ENCODE measurements at regions not wholly inside any gene's neighbourhood (a gene's known extent, or its start where the extent isn't known, plus 50 kb on each side); places are given as distances from the start of the nearest gene placed in this dataset.
"Not testable (repeated sequence)": the region's sequence is repeated elsewhere in the genome, so short reads cannot be mapped to it uniquely, and the experiment has no call there.

DNA sequence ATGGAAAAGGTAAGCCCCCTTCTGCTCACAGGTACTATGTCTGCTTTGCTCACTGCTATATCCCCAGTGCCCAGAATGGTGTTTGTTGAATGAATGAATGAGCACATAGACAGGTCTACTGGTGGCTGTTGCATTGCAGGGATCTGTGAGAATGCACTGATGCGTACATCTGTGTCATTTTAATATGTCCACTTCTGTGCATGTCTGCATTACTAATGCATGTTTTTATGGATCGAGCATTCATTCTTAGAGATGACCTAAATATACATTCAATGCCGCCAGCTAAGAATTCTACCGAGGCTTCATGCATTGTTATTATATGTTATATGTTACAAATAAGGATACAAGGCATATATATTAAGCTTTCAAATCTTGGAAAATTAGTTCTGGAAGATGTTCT is 73.8 kb downstream of the SPRING1 start:
- no peaks in the 10 kb centered on the region for H3K9me3 Mint-ChIP-seq
- H3K27ac Mint-ChIP-seq = no peak overlapping the region
- no peak for ATAC-seq (replicated peaks)
- peaks cover 24 to 49% of the 10 kb centered on the region in 2 donors for H3K27me3 Mint-ChIP-seq
- peaks cover 6 to 7% of the 10 kb centered on the region in 2 donors for H3K4me1 Mint-ChIP-seq
- H3K36me3 Mint-ChIP-seq = peaks cover 0 to 4% of the 10 kb centered on the region in 2 donors
- DNase-seq = no peak
- H3K4me3 Mint-ChIP-seq = no peak overlapping the region

DNA sequence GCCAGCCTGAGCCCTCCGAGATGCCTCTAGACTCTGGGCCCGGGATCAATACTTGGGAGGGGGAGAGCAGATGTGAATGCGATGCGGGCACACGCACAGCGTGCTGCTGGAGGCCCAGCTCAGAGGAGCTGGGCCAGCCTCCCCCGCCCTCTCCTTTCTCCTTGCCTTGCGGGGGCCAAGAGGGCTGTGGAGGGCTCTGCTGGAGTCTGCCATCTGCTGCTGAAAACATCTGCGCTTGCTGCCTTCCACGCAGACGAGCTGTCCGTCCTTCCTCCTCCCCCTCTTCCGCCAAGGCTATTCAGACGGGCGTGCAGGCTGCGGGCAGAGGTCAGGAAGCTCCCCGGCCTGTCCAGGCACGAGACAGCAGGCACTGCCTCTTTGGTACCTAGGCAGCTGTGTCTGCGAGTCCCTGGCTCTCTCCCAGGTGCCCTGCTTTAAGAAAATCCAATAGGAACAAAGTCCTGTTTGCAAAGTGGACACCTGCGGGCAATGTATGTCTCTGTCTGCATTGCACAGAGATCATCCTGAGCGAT is 75.2 kb downstream of the SPRING1 start:
- Mint-ChIP-seq H3K27ac (peak overlapping the region; percentile 59), H3K27me3 (peaks cover 32 to 63% of the 10 kb centered on the region in 2 donors), H3K9me3 (no peaks in the 10 kb centered on the region), H3K4me1 (peaks cover 7 to 13% of the 10 kb centered on the region in 2 donors), H3K36me3 (peaks cover 0 to 4% of the 10 kb centered on the region in 2 donors), H3K4me3 (no peak overlapping the region)
- ATAC-seq (replicated peaks) (no peak), DNase-seq (no peak)

DNA sequence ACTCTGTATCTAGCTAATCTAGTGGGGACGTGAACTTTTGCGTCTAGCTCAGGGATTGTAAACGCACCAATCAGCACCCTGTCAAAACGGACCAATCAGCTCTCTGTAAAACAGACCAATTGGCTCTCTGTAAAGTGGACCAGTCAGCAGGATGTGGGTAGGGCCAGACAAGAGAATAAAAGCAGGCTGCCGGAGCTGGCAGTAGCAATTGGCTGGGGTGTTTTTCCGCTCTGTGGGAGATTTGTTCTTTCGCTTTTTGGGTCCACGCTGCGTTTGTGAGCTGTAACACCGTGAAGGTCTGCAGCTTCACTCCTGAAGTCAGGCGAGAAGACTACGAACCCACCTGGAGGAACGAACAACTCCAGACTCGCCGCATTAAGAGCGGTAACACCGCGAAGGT is 76.5 kb downstream of the SPRING1 start:
- no peaks in the 10 kb centered on the region for H3K9me3 Mint-ChIP-seq
- ATAC-seq (replicated peaks) (no peak), DNase-seq (no peak)
- H3K36me3 Mint-ChIP-seq = peaks cover 0 to 4% of the 10 kb centered on the region in 2 donors
- no peak overlapping the region for H3K27ac Mint-ChIP-seq
- peaks cover 42 to 75% of the 10 kb centered on the region in 2 donors for H3K27me3 Mint-ChIP-seq
- peaks cover 7 to 13% of the 10 kb centered on the region in 2 donors for H3K4me1 Mint-ChIP-seq
- no peak overlapping the region for H3K4me3 Mint-ChIP-seq

DNA sequence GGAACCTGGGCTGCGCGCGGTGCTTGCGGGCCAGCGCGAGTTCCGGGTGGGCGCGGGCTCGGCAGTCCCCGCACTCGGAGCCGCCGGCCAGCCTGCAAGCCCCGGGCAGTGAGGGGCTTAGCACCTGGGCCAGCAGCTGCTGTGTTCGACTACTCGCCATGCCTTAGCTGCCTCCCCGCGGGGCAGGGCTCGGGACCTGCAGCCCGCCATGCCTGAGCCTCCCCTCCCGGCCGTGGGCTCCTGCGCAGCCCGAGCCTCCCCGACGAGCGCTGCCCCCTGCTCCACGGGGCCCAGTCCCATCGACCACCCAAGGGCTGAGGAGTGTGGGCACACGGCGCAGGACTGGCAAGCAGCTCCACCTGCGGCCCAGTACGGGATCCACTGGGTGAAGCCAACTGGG is 77.1 kb downstream of the SPRING1 start:
- H3K4me3 Mint-ChIP-seq; H3K9me3 Mint-ChIP-seq; H3K36me3 Mint-ChIP-seq; H3K27ac Mint-ChIP-seq; DNase-seq; ATAC-seq (replicated peaks): not testable (repeated sequence)
- Mint-ChIP-seq H3K4me1 (peaks cover 7 to 13% of the 10 kb centered on the region in 2 donors), H3K27me3 (peaks cover 43 to 73% of the 10 kb centered on the region in 2 donors)

DNA sequence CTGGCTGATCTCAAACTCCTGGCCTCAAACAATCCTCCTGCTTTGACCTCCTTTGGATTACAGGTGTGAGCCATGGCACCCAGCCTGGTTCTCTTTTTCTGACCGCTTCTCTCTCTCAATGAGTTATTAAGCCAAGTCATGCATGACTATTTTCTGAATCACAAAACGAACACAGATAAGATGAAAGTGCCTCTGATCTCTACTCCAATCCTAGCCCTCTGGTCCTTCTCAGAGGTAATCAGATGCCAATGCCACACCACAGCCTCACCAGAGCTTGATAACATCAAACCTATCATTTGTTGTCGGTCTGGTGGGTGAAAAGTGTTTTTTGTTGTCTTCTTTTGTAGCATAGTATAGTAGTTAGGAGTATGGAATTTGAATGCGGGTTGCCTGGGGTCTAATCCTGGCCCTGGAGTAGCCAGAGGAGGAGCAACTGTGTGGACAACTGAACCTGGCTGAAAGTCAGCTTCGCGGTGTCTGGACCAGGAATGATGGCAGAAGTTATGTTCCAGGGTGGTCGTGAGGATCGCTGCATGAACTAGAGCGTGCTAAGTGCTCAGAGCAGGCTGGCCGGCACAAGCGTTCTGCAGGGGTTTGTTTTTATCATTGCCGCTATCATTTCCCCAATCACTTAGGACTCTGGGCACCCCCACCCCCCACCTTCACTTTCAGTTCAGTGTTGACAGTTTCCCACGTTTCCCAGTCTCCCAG is 77.9 kb downstream of the SPRING1 start:
- Mint-ChIP-seq H3K4me3 (no peak overlapping the region), H3K9me3 (no peaks in the 10 kb centered on the region), H3K4me1 (peaks cover 7 to 13% of the 10 kb centered on the region in 2 donors), H3K36me3 (peaks cover 0 to 4% of the 10 kb centered on the region in 2 donors), H3K27ac (no peak overlapping the region), H3K27me3 (peaks cover 37 to 65% of the 10 kb centered on the region in 2 donors)
- ATAC-seq (replicated peaks) (peak; percentile 81 to 86), DNase-seq (no peak)

DNA sequence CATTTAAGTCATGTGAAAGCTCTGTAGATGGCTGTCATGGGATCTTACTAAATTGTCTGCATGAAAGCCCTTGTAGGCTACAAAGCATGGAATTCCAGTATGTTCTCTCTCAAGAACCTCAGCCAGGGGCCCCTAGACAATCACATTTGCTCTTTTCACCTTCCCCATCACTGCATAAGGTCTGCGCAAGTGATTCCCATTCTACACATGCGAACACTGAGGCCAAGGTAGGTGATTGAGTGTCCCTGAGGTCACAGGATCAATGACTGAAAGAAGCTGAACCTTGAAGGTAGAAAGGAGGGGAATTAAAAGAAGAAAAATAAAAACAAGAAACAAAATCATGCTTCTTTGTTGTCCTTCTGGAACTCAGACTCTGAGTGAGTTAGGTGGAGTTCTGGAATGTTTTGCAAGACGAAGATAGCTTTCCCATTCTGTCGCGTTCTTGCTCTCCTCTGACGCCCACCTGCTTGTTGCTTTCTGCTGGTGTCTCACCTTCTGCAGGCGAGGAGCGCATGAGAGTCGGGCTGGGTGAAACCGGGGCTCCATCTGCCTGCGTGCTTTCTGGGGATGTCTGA is 79.9 kb downstream of the SPRING1 start:
- Mint-ChIP-seq H3K27ac (no peak overlapping the region), H3K27me3 (peaks cover 48 to 55% of the 10 kb centered on the region in 2 donors), H3K4me1 (peaks cover 7 to 13% of the 10 kb centered on the region in 2 donors), H3K36me3 (peaks cover 4% of the 10 kb centered on the region in 2 donors), H3K4me3 (no peak overlapping the region), H3K9me3 (peaks cover 2 to 3% of the 10 kb centered on the region in 2 donors)
- no peak for ATAC-seq (replicated peaks)
- DNase-seq = no peak

DNA sequence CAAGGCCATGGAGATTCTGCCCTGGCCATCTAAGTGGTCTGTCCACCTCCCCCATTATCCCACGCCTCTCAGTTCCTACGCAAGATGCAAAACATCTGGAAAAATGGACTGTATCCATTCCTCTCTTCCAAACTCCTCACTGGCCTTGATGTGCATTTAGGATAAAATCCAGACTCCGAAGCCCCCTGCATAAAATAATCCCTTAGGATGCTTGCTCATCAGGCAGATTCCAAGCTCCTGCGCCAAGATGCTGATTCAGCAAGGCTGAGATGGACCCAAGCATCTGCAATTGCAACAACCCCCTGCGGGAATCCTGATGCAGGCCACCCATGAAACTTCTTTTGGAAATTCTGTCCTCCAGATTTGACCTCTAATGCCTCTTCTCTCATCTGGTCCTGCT is 81.6 kb downstream of the SPRING1 start:
- H3K36me3 Mint-ChIP-seq = peaks cover 4 to 7% of the 10 kb centered on the region in 2 donors
- peaks cover 5 to 13% of the 10 kb centered on the region in 2 donors for H3K4me1 Mint-ChIP-seq
- H3K9me3 Mint-ChIP-seq = peaks cover 6% of the 10 kb centered on the region in 2 donors
- H3K4me3 Mint-ChIP-seq = no peak overlapping the region
- peaks cover 38 to 39% of the 10 kb centered on the region in 2 donors for H3K27me3 Mint-ChIP-seq
- DNase-seq (no peak), ATAC-seq (replicated peaks) (no peak)
- no peak overlapping the region for H3K27ac Mint-ChIP-seq

DNA sequence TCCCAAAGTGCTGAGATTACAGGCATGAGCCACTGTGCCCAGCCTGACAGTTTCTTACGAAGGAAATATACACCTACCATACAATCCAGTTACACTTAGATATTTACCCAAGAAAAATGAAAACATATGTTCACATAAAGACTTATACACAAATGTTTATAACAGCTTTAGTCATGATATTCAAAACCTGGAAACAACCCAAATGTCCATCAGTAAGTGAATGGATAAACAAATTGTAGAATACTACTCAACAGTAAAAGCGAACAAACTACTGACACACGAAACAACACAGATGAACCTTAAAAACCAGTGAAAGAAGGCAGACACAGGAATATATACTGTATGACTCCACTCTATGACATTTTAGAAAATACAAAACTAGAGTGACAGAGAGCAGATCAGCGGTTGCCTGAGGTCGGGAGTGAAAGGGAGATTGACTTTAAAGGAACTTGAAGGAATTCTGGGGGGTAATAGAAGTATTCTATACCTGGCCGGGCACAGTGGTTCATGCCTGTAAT is 83.6 kb downstream of the SPRING1 start:
- no peak for ATAC-seq (replicated peaks)
- H3K27me3 Mint-ChIP-seq = peaks cover 28 to 32% of the 10 kb centered on the region in 2 donors
- H3K9me3 Mint-ChIP-seq = peaks cover 8 to 9% of the 10 kb centered on the region in 2 donors
- H3K36me3 Mint-ChIP-seq = peaks cover 3 to 10% of the 10 kb centered on the region in 2 donors
- peaks cover 0 to 7% of the 10 kb centered on the region in 2 donors for H3K4me1 Mint-ChIP-seq
- no peak overlapping the region for H3K27ac Mint-ChIP-seq
- no peak overlapping the region for H3K4me3 Mint-ChIP-seq
- no peak for DNase-seq

DNA sequence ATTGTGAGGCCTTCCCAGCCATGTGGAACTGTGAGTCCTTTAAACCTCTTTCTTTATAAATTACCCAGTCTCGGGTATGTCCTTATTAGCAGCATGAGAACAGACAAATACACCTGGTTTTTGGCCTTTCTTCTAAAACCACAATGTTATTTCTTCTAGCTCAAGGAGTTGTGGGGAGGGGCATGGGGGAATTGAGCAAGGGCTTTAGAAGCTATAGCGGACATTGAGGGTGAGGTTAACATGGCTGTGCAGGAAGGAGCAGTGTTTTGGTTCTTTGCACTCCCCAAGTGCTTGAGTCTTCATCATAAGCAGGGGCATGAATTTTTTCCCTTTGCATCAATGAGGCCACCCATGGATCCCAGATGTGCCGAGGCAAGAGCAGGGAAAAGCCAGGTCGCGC is 86.8 kb downstream of the SPRING1 start:
- Mint-ChIP-seq H3K27me3 (peaks cover 5 to 16% of the 10 kb centered on the region in 2 donors), H3K36me3 (peaks cover 8 to 10% of the 10 kb centered on the region in 2 donors)
- no peak for DNase-seq

DNA sequence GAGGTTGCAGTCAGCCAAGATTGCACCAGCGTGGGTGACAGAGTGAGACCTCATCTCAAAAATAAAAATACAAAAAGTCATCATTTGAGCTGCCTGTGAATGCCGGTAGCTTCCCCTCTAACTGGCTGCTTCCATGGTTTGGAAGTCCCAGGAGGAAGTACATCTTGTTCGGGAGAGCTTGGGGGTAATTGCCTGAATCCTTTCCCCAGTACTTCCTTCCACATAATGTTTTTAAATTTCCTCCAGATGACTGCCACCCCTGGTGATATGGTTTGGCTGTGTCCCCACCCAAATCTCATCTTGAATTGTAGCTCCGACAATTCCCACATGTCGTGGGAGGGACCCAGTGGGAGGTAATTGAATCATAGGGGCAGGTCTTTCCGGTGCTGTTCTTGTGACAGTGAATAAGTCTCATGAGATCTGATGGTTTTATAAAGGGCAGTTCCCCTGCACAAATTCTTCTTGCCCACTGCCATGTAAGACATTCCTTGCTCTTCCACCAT is 87.2 kb downstream of the SPRING1 start:
- ATAC-seq (replicated peaks) (no peak), DNase-seq (no peak)
- H3K4me3 Mint-ChIP-seq = no peak overlapping the region
- H3K27ac Mint-ChIP-seq = no peak overlapping the region
- H3K9me3 Mint-ChIP-seq = peaks cover 9 to 12% of the 10 kb centered on the region in 2 donors
- no peaks in the 10 kb centered on the region for H3K4me1 Mint-ChIP-seq
- H3K27me3 Mint-ChIP-seq = peaks cover 5 to 15% of the 10 kb centered on the region in 2 donors
- H3K36me3 Mint-ChIP-seq = peaks cover 8 to 10% of the 10 kb centered on the region in 2 donors

More for the DNA sequence above, 86.8 kb downstream of the SPRING1 start:
- Mint-ChIP-seq H3K4me3 (no peak overlapping the region), H3K9me3 (peaks cover 9 to 12% of the 10 kb centered on the region in 2 donors), H3K4me1 (no peaks in the 10 kb centered on the region), H3K27ac (no peak overlapping the region)
- ATAC-seq (replicated peaks) = no peak

DNA sequence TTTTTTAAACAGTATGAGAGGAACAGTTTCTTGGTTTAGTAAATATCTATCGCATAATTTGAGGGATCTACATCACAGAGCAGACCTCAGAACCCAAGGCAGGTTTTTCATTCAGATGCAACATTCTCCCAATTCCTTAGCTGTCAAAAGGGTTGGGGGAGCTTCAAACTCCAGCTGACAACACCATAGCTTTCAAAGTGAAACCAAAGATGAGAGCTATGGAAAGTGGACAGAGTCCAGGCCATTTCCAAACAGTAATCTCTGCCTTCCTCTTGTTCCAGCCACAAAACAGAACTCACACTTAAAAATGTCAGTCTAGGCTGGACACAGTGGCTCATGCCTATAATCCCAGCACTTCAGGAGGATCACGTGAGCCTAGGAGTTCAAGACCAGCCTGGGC is 87.8 kb downstream of the SPRING1 start:
- peaks cover 8 to 11% of the 10 kb centered on the region in 2 donors for H3K36me3 Mint-ChIP-seq
- no peak for ATAC-seq (replicated peaks)
- no peak overlapping the region for H3K27ac Mint-ChIP-seq
- no peaks in the 10 kb centered on the region for H3K4me1 Mint-ChIP-seq
- H3K9me3 Mint-ChIP-seq = peaks cover 10 to 12% of the 10 kb centered on the region in 2 donors
- peaks cover 5 to 15% of the 10 kb centered on the region in 2 donors for H3K27me3 Mint-ChIP-seq
- DNase-seq = no peak
- no peak overlapping the region for H3K4me3 Mint-ChIP-seq

DNA sequence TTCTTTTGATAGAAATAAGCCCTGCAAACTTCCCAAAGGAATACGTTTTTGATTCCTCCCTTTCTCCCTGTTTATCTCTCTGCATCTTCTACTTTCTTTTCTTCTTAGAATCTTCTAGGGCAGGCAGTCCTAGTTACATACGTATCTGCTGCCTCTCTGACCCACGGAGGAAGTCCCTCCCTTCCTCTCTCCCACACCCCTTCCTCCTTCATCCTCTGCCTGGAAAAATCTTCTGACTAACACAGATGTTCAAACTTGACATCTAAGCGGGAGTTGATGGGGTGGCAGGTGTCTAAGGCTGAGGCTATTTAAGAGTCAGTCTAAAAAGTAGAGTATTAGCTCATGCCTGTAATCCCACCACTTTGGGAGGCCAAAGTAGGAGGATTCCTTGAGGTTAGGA is 88.6 kb downstream of the MAP1LC3B2 start:
- Mint-ChIP-seq H3K27me3 (peaks cover 4 to 5% of the 10 kb centered on the region in 2 donors), H3K27ac (no peak overlapping the region), H3K9me3 (peaks cover 9% of the 10 kb centered on the region in 2 donors), H3K4me3 (no peak overlapping the region), H3K36me3 (peaks cover 7 to 8% of the 10 kb centered on the region in 2 donors), H3K4me1 (no peaks in the 10 kb centered on the region)
- ATAC-seq (replicated peaks) (no peak), DNase-seq (no peak)

DNA sequence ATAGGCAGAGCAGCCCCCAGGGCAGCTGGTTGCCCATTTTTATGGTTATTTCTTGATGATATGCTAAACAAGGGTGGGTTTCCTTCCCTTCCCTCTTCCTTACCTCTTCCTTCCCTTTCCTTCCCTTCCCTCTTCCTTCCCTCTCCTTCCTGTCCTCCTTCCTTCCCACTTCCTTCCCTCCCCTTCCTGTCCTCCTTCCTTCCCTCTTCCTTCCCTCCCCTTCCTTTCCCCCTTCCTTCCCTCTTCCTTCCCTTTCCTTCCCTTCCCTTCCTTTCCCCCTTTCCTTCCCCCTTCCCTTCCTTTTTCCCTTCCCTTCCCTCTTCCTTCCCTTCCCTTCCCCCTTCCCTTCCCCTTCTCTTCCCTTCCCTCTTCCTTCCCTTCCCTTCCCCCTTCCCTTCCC is 87.7 kb downstream of the MAP1LC3B2 start:
- Mint-ChIP-seq H3K27me3 (peaks cover 4 to 5% of the 10 kb centered on the region in 2 donors), H3K27ac (no peak overlapping the region), H3K4me1 (no peaks in the 10 kb centered on the region), H3K36me3 (peaks cover 6 to 8% of the 10 kb centered on the region in 2 donors), H3K4me3 (no peak overlapping the region), H3K9me3 (peaks cover 8% of the 10 kb centered on the region in 2 donors)
- DNase-seq = no peak
- ATAC-seq (replicated peaks) = no peak

DNA sequence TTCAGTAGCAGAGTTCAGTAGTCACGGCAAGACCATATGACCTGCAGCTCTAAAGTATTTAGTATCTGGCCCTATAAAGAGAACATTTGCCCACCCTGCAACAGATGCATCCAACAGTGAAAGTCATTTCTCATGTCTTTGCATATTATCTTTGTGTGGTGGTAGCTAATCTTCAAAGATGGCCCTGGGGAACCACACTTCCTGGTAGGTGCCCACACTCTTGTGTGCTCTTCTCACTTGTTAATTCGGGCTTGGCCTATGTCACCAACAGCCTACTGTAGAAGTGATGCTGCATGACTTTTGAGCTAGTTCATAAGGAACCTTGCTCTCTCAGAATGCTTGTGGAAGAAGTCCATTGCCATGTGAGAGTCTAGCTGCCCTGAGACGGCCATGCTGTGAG is 85.6 kb downstream of the MAP1LC3B2 start:
- peaks cover 4 to 5% of the 10 kb centered on the region in 2 donors for H3K27me3 Mint-ChIP-seq
- peaks cover 6 to 8% of the 10 kb centered on the region in 2 donors for H3K36me3 Mint-ChIP-seq
- no peak overlapping the region for H3K27ac Mint-ChIP-seq
- DNase-seq (no peak), ATAC-seq (replicated peaks) (no peak)
- H3K4me1 Mint-ChIP-seq = no peaks in the 10 kb centered on the region
- no peak overlapping the region for H3K4me3 Mint-ChIP-seq
- H3K9me3 Mint-ChIP-seq = peaks cover 8% of the 10 kb centered on the region in 2 donors
